IMR-90 (cell line): ENCODE measurements at regions not wholly inside any gene's neighbourhood (a gene's known extent, or its start where the extent isn't known, plus 50 kb on each side); places are given as distances from the start of the nearest gene placed in this dataset.

Experiments
- ATAC-seq: fragments of 200-7000 bp; cut with Tn5 transposase; 2 replicates; pipeline ENCODE4 v1.9.1; 2020; ENCODE audit warnings: low read depth, mild to moderate bottlenecking, moderate library complexity
- BruUV-seq: library from RNA; stranded (reverse); fragments of 400-500 nt; replicated peaks from 2 replicates; lab custom pipeline; 2021; lab: Mats Ljungman, UMichigan
- CTCF ChIA-PET: fragments of 300-600 bp; formaldehyde crosslinking; extraction: SDS; loops from one replicate; lab custom pipeline; 2021; ENCODE audit warnings: antibody characterized with exemption; lab: Yijun Ruan, JAX
- POLR2A ChIA-PET: fragments of 300-600 bp; sonication (Branson Sonifier 250); formaldehyde crosslinking; loops from one replicate; lab custom pipeline; 2022; ENCODE audit warnings: antibody characterized with exemption; ENCODE audit not compliant: unreplicated experiment; lab: Charles Lee
- DNase-seq: peaks from one replicate; pipeline ENCODE4 v3.0.0; 2013
- H2AFZ ChIP-seq: replicated peaks from 2 replicates; pipeline ENCODE3; 2013; ENCODE audit warnings: low read length, mild to moderate bottlenecking; ENCODE audit not compliant: poor library complexity
- H2AK5ac ChIP-seq: 2 replicates; pipeline ENCODE4 v1.6.1; 2013; ENCODE audit warnings: low read depth, low read length, inconsistent platforms
- H2AK9ac ChIP-seq: replicated peaks from 2 replicates; pipeline ENCODE3; 2013; ENCODE audit warnings: mild to moderate bottlenecking, low read depth, low read length, moderate library complexity; ENCODE audit not compliant: poor library complexity
- H2BK120ac ChIP-seq: 2 replicates; pipeline ENCODE4 v1.6.1; 2013; ENCODE audit warnings: low read depth, low read length, inconsistent platforms
- H2BK15ac ChIP-seq: 3 replicates; pipeline ENCODE4 v1.6.1; 2013; ENCODE audit warnings: low read depth, low read length, inconsistent platforms
- H2BK20ac ChIP-seq: 2 replicates; pipeline ENCODE4 v1.6.1; 2013; ENCODE audit warnings: low read depth, mild to moderate bottlenecking, inconsistent platforms, low read length, moderate library complexity
- H2BK5ac ChIP-seq: 2 replicates; pipeline ENCODE4 v1.6.1; 2013; ENCODE audit warnings: mild to moderate bottlenecking, low read depth, low read length, inconsistent platforms; ENCODE audit not compliant: poor library complexity, severe bottlenecking
- H3K14ac ChIP-seq: replicated peaks from 2 replicates; pipeline ENCODE4 v1.6.1; 2013; ENCODE audit warnings: low read depth, low read length, inconsistent platforms
- H3K18ac ChIP-seq: 2 replicates; pipeline ENCODE4 v1.6.1; 2013; ENCODE audit warnings: low read depth, low read length, control low read depth
- H3K23ac ChIP-seq: 2 replicates; pipeline ENCODE4 v1.6.1; 2013; ENCODE audit warnings: low read depth, low read length, inconsistent platforms
- H3K27ac ChIP-seq: 2 replicates; pipeline ENCODE4 v1.5.1; 2013; ENCODE audit warnings: mild to moderate bottlenecking, control low read depth, low read length; ENCODE audit not compliant: insufficient read depth
- H3K27me3 ChIP-seq: 2 replicates; pipeline ENCODE4 v1.6.1; 2013; ENCODE audit warnings: low read length; ENCODE audit not compliant: control insufficient read depth, insufficient read depth
- H3K36me3 ChIP-seq: 2 replicates; pipeline ENCODE4 v1.6.1; 2013; ENCODE audit warnings: low read length, mixed read lengths; ENCODE audit not compliant: control insufficient read depth, insufficient read depth
- H3K4ac ChIP-seq: 2 replicates; pipeline ENCODE4 v1.6.1; 2013; ENCODE audit warnings: low read depth, low read length, inconsistent platforms
- H3K4me1 ChIP-seq: 2 replicates; pipeline ENCODE4 v1.6.1; 2013; ENCODE audit warnings: low read length, mixed read lengths; ENCODE audit not compliant: control insufficient read depth, insufficient read depth
- H3K4me2 ChIP-seq: 2 replicates; pipeline ENCODE4 v1.6.1; 2013; ENCODE audit warnings: low read depth, mild to moderate bottlenecking, control low read depth, low read length, moderate library complexity
- H3K4me3 ChIP-seq: 2 replicates; pipeline ENCODE4 v1.5.1; 2013; ENCODE audit warnings: low read depth, mild to moderate bottlenecking, control low read depth, low read length, moderate library complexity; ENCODE audit not compliant: insufficient read depth
- H3K56ac ChIP-seq: 2 replicates; pipeline ENCODE4 v1.6.1; 2013; ENCODE audit warnings: low read length, inconsistent platforms; ENCODE audit not compliant: insufficient read depth; ENCODE audit errors: extremely low read depth
- H3K79me1 ChIP-seq, 2 experiments: 2 replicates each; pipeline ENCODE4 v1.6.1; 2013; ENCODE audit warnings: low read length in 2 of 2, inconsistent platforms in 1 of 2, low read depth in 1 of 2
- H3K9ac ChIP-seq: 2 replicates; pipeline ENCODE4 v1.6.1; 2013; ENCODE audit warnings: low read depth, low read length, control low read depth
- H3K9me1 ChIP-seq: 2 replicates; pipeline ENCODE4 v1.6.1; 2013; ENCODE audit warnings: low read length, inconsistent platforms; ENCODE audit not compliant: insufficient read depth
- H3K9me3 ChIP-seq: 2 replicates; pipeline ENCODE4 v1.6.1; 2013; ENCODE audit warnings: low read length; ENCODE audit not compliant: control insufficient read depth, insufficient read depth
- H4K20me1 ChIP-seq: 2 replicates; pipeline ENCODE4 v1.6.1; 2013; ENCODE audit warnings: low read length, inconsistent platforms; ENCODE audit not compliant: insufficient read depth
- H4K5ac ChIP-seq: 2 replicates; pipeline ENCODE4 v1.6.1; 2013; ENCODE audit warnings: mild to moderate bottlenecking, low read depth, low read length, control low read depth
- H4K8ac ChIP-seq, 2 experiments: 2 replicates each; pipeline ENCODE4 v1.6.1; 2013; ENCODE audit warnings: low read depth in 2 of 2, low read length in 2 of 2, control low read depth in 1 of 2, inconsistent platforms in 1 of 2
- H4K91ac ChIP-seq: 2 replicates; pipeline ENCODE4 v1.6.1; 2013; ENCODE audit warnings: low read depth, low read length, inconsistent platforms; ENCODE audit not compliant: insufficient read depth
- MAZ ChIP-seq: IDR thresholded peaks from 2 replicates; pipeline ENCODE4 v1.6.1; 2012; ENCODE audit warnings: low read depth, mild to moderate bottlenecking, low read length, improper control_type of control experiment, moderate library complexity, borderline replicate concordance
- POLR2A ChIP-seq: IDR thresholded peaks from 2 replicates; pipeline ENCODE4 v1.6.1; 2012; ENCODE audit warnings: mild to moderate bottlenecking, low read depth, low read length
- RAD21 ChIP-seq: IDR thresholded peaks from 2 replicates; pipeline ENCODE4 v1.6.1; 2012; ENCODE audit warnings: low read length, improper control_type of control experiment
- RFX5 ChIP-seq: IDR thresholded peaks from 2 replicates; pipeline ENCODE4 v1.8.0; 2012; ENCODE audit warnings: low read depth, mild to moderate bottlenecking, low read length, moderate library complexity
- SMC3 ChIP-seq: fragments of 150-350 bp; IDR thresholded peaks from 2 replicates; pipeline ENCODE4 v1.6.1; 2016; ENCODE audit warnings: low read depth, mild to moderate bottlenecking, antibody characterized with exemption, low read length, moderate library complexity
- USF2 ChIP-seq: fragments of 150-350 bp; IDR thresholded peaks from 2 replicates; pipeline ENCODE4 v1.6.1; 2017; ENCODE audit warnings: mild to moderate bottlenecking, antibody characterized with exemption, low read length, low read depth
- WGBS, 2 experiments: methylation state at CpG; one replicate each; pipeline versions ENCODE4 v1.1.5 to v1.1.7; 2013; ENCODE audit warnings: missing lambda C conversion rate in 2 of 2; ENCODE audit not compliant: insufficient read length in 1 of 2; ENCODE audit errors: extremely low coverage in 2 of 2; 5-methylcytosine and 5-hydroxymethylcytosine counted together
- dilution Hi-C: fragments of 300-500 bp; cut with HindIII; formaldehyde crosslinking; loops from one replicate; pipeline ENCODE4 v1.14.3; 2018; ENCODE audit warnings: low sequenced_read_pairs; ENCODE audit not compliant: unreplicated experiment
- in situ Hi-C: fragments of 300-500 bp; cut with MboI; formaldehyde crosslinking; loops from 3 replicates; pipeline ENCODE4 v1.14.3; 2019; ENCODE audit warnings: low sequenced_read_pairs, inconsistent platforms, mixed read lengths
- intact Hi-C: fragments of 100-400 bp; cut with micrococcal nuclease; formaldehyde crosslinking; loops from 2 replicates; pipeline ENCODE4 v1.10.0; 2022

GRCh38 chr3:128556907-128557306 is 63.9 kb upstream of the GATA2 start:
- no peak for ATAC-seq
- Histone ChIP-seq H4K20me1 (no peaks in the 10 kb centered on the region), H2AK9ac (no peak overlapping the region), H3K56ac (no peak overlapping the region), H2AFZ (no peak overlapping the region), H3K4me3 (no peak overlapping the region), H2BK15ac (no peak overlapping the region), H3K27me3 (peaks cover 48% of the 10 kb centered on the region), H3K14ac (no peak overlapping the region), H4K5ac (no peak overlapping the region), H3K23ac (no peak overlapping the region), H3K18ac (no peak overlapping the region), H3K79me1 (no peaks in the 10 kb centered on the region), H3K9ac (no peak overlapping the region), H3K4me1 (no peaks in the 10 kb centered on the region), H2BK20ac (no peak overlapping the region), H3K27ac (no peak overlapping the region), H3K9me3 (no peaks in the 10 kb centered on the region; the same call in 1 of the 2 replicates), H2AK5ac (no peak overlapping the region), H4K91ac (no peak overlapping the region), H3K4me2 (no peak overlapping the region), H2BK120ac (no peak overlapping the region), H4K8ac (no peak overlapping the region), H2BK5ac (no peak overlapping the region), H3K36me3 (no peaks in the 10 kb centered on the region), H3K4ac (no peak overlapping the region), H3K9me1 (no peaks in the 10 kb centered on the region)
- intact Hi-C loops: no loop called here
- ChIA-PET POLR2A (no interaction called here), CTCF (interaction anchor here (0.6 kb wide), 1 partner anchor 78 kb away, joined by 3 read pairs; no protein-coding TSS in a partner anchor)
- BruUV-seq: no TSS peak
- TF ChIP-seq SMC3 (no peak), MAZ (no peak), POLR2A (no peak), RFX5 (no peak), USF2 (no peak), RAD21 (no peak)
- no peak for DNase-seq
- WGBS, 2 experiments: 55% methylated on average over 3 of the region's 12 CpGs; no CpG with 5 or more reads in 1 of the 2 experiments
- in situ Hi-C loops: no loop called here
- dilution Hi-C loops: no loop called here
